ENCODE measurements at regions not wholly inside any gene's neighbourhood (a gene's known extent, or its start where the extent isn't known, plus 50 kb on each side); places are given as distances from the start of the nearest gene placed in this dataset.

DNA sequence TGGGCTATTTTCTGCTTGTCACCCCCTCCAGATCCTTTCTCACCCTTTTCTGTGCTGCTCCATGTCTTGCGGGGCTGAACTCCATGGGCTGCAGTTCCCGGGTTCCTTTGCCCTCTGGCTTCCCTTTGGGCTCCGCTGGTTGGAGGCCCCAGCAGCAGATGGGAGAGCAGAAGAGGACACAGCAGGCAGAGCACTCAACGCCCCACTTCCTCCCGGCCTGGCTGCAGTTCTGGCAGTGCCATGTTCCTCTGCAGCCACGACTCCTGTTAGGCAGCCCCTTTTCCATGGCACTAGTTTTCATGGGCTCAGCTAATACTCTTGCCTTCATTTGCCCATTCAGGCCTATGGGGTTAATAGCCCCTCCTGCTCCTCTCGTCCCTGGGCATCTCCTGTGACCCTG, 127.1 kb downstream of the TENT5C start:
- ChIA-PET POLR2A (no interaction called here), RAD21 (ENCODE audit: low non-redundant PET in 1 of 2, low total read pairs in 2 of 2, uncharacterized antibody in 2 of 2, unreplicated experiment in 2 of 2) (no interaction called here), CTCF (interaction anchor here (1.6 kb wide), 1 partner anchor 21 kb away, joined by 5 read pairs; no protein-coding TSS in a partner anchor)
- no peak for DNase-seq (ENCODE audit: low read depth, low spot score)
- Histone ChIP-seq H3K4me2 (ENCODE audit: low read length) (no peak overlapping the region), H3K9ac (ENCODE audit: low read length) (no peak overlapping the region), H3K27me3 (ENCODE audit: insufficient read depth, low read length) (no peaks in the 10 kb centered on the region), H3K9me3 (ENCODE audit: control insufficient read depth in 1 of 2, insufficient read depth in 1 of 2, low read depth in 1 of 2, low read length in 2 of 2) (no peaks in the 10 kb centered on the region), H3K79me2 (ENCODE audit: insufficient read depth, low read length) (no peaks in the 10 kb centered on the region), H4K20me1 (ENCODE audit: insufficient read depth) (no peaks in the 10 kb centered on the region), H3K9me2 (ENCODE audit: insufficient read depth) (no peaks in the 10 kb centered on the region), H3K27ac (ENCODE audit: low read depth, low read length) (no peak overlapping the region), H3K4me1 (ENCODE audit: control insufficient read depth in 1 of 2, insufficient read depth in 2 of 2, low read length in 2 of 2) (peaks cover 0 to 5% of the 10 kb centered on the region in 2 experiments; a peak in 1 of 4 replicates), H3K36me3 (ENCODE audit: control insufficient read depth in 1 of 2, insufficient read depth in 2 of 2, low read length in 2 of 2) (no peaks in the 10 kb centered on the region), H3K4me3 (replicated peaks in 1 of 2; ENCODE audit: low read depth in 1 of 2, low read length in 2 of 2) (no peak overlapping the region), H2AFZ (ENCODE audit: low read depth, low read length, poor library complexity, severe bottlenecking) (no peak overlapping the region)
- no TSS peak for BruUV-seq (replicated peaks)
- intact Hi-C loops (cut with micrococcal nuclease), result no loop called here
- ATAC-seq, result no peak
- TF ChIP-seq, protein P1, sequence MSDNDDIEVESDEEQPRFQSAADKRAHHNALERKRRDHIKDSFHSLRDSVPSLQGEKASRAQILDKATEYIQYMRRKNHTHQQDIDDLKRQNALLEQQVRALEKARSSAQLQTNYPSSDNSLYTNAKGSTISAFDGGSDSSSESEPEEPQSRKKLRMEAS (IDR thresholded peaks at IDR 0.05), result no peak
- TF ChIP-seq, protein P2, sequence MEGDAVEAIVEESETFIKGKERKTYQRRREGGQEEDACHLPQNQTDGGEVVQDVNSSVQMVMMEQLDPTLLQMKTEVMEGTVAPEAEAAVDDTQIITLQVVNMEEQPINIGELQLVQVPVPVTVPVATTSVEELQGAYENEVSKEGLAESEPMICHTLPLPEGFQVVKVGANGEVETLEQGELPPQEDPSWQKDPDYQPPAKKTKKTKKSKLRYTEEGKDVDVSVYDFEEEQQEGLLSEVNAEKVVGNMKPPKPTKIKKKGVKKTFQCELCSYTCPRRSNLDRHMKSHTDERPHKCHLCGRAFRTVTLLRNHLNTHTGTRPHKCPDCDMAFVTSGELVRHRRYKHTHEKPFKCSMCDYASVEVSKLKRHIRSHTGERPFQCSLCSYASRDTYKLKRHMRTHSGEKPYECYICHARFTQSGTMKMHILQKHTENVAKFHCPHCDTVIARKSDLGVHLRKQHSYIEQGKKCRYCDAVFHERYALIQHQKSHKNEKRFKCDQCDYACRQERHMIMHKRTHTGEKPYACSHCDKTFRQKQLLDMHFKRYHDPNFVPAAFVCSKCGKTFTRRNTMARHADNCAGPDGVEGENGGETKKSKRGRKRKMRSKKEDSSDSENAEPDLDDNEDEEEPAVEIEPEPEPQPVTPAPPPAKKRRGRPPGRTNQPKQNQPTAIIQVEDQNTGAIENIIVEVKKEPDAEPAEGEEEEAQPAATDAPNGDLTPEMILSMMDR (IDR thresholded peaks at IDR 0.05 in 2 of 3, conservative IDR thresholded peaks at IDR 0.05 in 1 of 3; ENCODE audit: borderline replicate concordance in 1 of 3, insufficient read depth in 1 of 3, low read depth in 2 of 3, low read length in 2 of 3), result no peak
- TF ChIP-seq ZNF274 (IDR thresholded peaks at IDR 0.05; ENCODE audit: low read depth, low read length) (no peak), ELF1 (IDR thresholded peaks at IDR 0.05; ENCODE audit: borderline replicate concordance, low read depth) (no peak), SRF (IDR thresholded peaks at IDR 0.05; ENCODE audit: low read depth) (no peak), FOSL1 (IDR thresholded peaks at IDR 0.05; ENCODE audit: low read depth) (no peak), SIN3A (IDR thresholded peaks at IDR 0.05; ENCODE audit: low read depth) (no peak), CBX3 (IDR thresholded peaks at IDR 0.05; ENCODE audit: low read depth) (no peak), YY1 (IDR thresholded peaks at IDR 0.05; ENCODE audit: extremely low read depth, insufficient replicate concordance, low read depth, low read length) (no peak), CEBPB (IDR thresholded peaks at IDR 0.05; ENCODE audit: low read depth) (no peak), ZFX (IDR thresholded peaks at IDR 0.05) (no peak), SP1 (IDR thresholded peaks at IDR 0.05; ENCODE audit: low read depth) (no peak), RAD21 (IDR thresholded peaks at IDR 0.05; ENCODE audit: low read depth) (no peak), POLR2AphosphoS5 (IDR thresholded peaks at IDR 0.05; ENCODE audit: low read depth, low read length) (no peak)
- TF ChIP-seq, protein P3, sequence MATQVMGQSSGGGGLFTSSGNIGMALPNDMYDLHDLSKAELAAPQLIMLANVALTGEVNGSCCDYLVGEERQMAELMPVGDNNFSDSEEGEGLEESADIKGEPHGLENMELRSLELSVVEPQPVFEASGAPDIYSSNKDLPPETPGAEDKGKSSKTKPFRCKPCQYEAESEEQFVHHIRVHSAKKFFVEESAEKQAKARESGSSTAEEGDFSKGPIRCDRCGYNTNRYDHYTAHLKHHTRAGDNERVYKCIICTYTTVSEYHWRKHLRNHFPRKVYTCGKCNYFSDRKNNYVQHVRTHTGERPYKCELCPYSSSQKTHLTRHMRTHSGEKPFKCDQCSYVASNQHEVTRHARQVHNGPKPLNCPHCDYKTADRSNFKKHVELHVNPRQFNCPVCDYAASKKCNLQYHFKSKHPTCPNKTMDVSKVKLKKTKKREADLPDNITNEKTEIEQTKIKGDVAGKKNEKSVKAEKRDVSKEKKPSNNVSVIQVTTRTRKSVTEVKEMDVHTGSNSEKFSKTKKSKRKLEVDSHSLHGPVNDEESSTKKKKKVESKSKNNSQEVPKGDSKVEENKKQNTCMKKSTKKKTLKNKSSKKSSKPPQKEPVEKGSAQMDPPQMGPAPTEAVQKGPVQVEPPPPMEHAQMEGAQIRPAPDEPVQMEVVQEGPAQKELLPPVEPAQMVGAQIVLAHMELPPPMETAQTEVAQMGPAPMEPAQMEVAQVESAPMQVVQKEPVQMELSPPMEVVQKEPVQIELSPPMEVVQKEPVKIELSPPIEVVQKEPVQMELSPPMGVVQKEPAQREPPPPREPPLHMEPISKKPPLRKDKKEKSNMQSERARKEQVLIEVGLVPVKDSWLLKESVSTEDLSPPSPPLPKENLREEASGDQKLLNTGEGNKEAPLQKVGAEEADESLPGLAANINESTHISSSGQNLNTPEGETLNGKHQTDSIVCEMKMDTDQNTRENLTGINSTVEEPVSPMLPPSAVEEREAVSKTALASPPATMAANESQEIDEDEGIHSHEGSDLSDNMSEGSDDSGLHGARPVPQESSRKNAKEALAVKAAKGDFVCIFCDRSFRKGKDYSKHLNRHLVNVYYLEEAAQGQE (IDR thresholded peaks at IDR 0.05; ENCODE audit: low read depth), result no peak
- TF ChIP-seq, protein P4, sequence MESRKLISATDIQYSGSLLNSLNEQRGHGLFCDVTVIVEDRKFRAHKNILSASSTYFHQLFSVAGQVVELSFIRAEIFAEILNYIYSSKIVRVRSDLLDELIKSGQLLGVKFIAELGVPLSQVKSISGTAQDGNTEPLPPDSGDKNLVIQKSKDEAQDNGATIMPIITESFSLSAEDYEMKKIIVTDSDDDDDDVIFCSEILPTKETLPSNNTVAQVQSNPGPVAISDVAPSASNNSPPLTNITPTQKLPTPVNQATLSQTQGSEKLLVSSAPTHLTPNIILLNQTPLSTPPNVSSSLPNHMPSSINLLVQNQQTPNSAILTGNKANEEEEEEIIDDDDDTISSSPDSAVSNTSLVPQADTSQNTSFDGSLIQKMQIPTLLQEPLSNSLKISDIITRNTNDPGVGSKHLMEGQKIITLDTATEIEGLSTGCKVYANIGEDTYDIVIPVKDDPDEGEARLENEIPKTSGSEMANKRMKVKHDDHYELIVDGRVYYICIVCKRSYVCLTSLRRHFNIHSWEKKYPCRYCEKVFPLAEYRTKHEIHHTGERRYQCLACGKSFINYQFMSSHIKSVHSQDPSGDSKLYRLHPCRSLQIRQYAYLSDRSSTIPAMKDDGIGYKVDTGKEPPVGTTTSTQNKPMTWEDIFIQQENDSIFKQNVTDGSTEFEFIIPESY (IDR thresholded peaks at IDR 0.05; ENCODE audit: extremely low read depth, insufficient replicate concordance, low read length), result no peak
